ENCODE measurements at regions not wholly inside any gene's neighbourhood (a gene's known extent, or its start where the extent isn't known, plus 50 kb on each side); places are given as distances from the start of the nearest gene placed in this dataset.

DNA sequence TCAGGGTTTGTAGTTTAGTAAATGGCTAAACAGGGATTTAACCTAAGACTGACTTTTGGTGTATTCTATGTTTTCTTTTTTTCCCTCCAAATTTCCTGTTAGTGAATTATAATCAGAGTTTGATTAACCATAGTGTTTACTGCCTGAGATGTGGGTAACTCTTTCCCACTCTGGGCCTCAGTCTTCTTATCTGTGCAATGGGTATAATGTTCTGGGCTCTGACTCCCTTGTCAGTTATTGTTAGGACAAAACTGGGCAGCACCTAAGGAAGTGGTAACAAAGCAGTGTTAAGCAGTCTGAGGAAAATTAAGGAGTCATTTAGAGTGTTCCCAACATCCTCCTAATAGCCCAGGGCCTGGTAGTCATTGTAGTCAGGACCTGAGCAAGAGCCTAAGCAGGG is 206.4 kb upstream of the N4BP1 start:
- TF ChIP-seq, protein P1, sequence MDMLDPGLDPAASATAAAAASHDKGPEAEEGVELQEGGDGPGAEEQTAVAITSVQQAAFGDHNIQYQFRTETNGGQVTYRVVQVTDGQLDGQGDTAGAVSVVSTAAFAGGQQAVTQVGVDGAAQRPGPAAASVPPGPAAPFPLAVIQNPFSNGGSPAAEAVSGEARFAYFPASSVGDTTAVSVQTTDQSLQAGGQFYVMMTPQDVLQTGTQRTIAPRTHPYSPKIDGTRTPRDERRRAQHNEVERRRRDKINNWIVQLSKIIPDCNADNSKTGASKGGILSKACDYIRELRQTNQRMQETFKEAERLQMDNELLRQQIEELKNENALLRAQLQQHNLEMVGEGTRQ (IDR thresholded peaks at IDR 0.05; ENCODE audit: borderline replicate concordance, low read depth, low read length) = no peak
- TF ChIP-seq MXI1 (IDR thresholded peaks at IDR 0.05; ENCODE audit: low read depth, low read length) (no peak), POLR2AphosphoS5 (IDR thresholded peaks at IDR 0.05; ENCODE audit: low read depth, low read length) (no peak)
